WTC11 (cell line): ENCODE measurements at regions not wholly inside any gene's neighbourhood (a gene's known extent, or its start where the extent isn't known, plus 50 kb on each side); places are given as distances from the start of the nearest gene placed in this dataset.

Experiments used
- ATAC-seq: fragments of 200-7000 bp; cut with Tn5 transposase; 2 replicates; pipeline ENCODE4 v1.10.0; 2021; ENCODE audit warnings: mild to moderate bottlenecking, moderate library complexity
- CTCF ChIA-PET: fragments of 300-600 bp; sonication (Branson Sonifier 250); formaldehyde crosslinking; loops from one replicate; lab custom pipeline; 2021; ENCODE audit warnings: antibody characterized with exemption; lab: Charles Lee
- POLR2A ChIA-PET: fragments of 350-600 bp; sonication (Branson Sonifier 250); formaldehyde crosslinking; loops from one replicate; lab custom pipeline; 2021; ENCODE audit warnings: antibody characterized with exemption; lab: Charles Lee
- DNase-seq: peaks from one replicate; pipeline ENCODE4 v3.0.0; 2021; ENCODE audit warnings: low spot score
- H3K27ac Mint-ChIP-seq: 2 replicates; pipeline ENCODE4 v1.8.0; 2021; ENCODE audit warnings: mixed read lengths
- H3K27me3 Mint-ChIP-seq: 2 replicates; pipeline ENCODE4 v1.8.0; 2021; ENCODE audit warnings: low read depth, mild to moderate bottlenecking, moderate library complexity, mixed read lengths
- H3K36me3 Mint-ChIP-seq: 2 replicates; pipeline ENCODE4 v1.8.0; 2021; ENCODE audit warnings: mixed read lengths
- H3K4me1 Mint-ChIP-seq: 2 replicates; pipeline ENCODE4 v1.8.0; 2022; ENCODE audit warnings: mixed read lengths
- H3K4me3 Mint-ChIP-seq: 2 replicates; pipeline ENCODE4 v1.8.0; 2021; ENCODE audit warnings: mild to moderate bottlenecking, moderate library complexity, mixed read lengths
- H3K9me3 Mint-ChIP-seq: 2 replicates; pipeline ENCODE4 v1.8.0; 2021; ENCODE audit warnings: mixed read lengths
- ERG ChIP-seq: fragments of 250-450 bp; sonication (Bioruptor Pico); IDR thresholded peaks from 2 replicates; pipeline ENCODE4 v1.8.0; 2021; ENCODE audit warnings: mild to moderate bottlenecking
- FOXP1 ChIP-seq: sonication (generic); formaldehyde crosslinking; IDR thresholded peaks from 2 replicates; pipeline ENCODE4 v1.8.0; 2022; ENCODE audit warnings: missing genetic modification reagents, mild to moderate bottlenecking, moderate library complexity, borderline replicate concordance
- GABPB1 ChIP-seq: sonication (generic); formaldehyde crosslinking; IDR thresholded peaks from 2 replicates; pipeline ENCODE4 v1.8.1; 2023; ENCODE audit warnings: mild to moderate bottlenecking, missing genetic modification reagents
- IRF2 ChIP-seq: sonication (generic); formaldehyde crosslinking; IDR thresholded peaks from 2 replicates; pipeline ENCODE4 v1.8.0; 2022; ENCODE audit warnings: low read depth, missing genetic modification reagents, borderline replicate concordance
- JUN ChIP-seq: sonication (generic); formaldehyde crosslinking; IDR thresholded peaks from 2 replicates; pipeline ENCODE4 v1.8.0; 2023; ENCODE audit warnings: mild to moderate bottlenecking, missing genetic modification reagents
- MXD4 ChIP-seq: fragments of 250-450 bp; sonication (Bioruptor Pico); IDR thresholded peaks from 2 replicates; pipeline ENCODE4 v1.8.0; 2021; ENCODE audit warnings: mild to moderate bottlenecking, moderate library complexity, borderline replicate concordance
- NFATC4 ChIP-seq: fragments of 250-450 bp; sonication (Bioruptor Pico); IDR thresholded peaks from 2 replicates; pipeline ENCODE4 v1.9.0; 2021; ENCODE audit warnings: mild to moderate bottlenecking
- NR2C2 ChIP-seq: sonication (generic); formaldehyde crosslinking; IDR thresholded peaks from 2 replicates; pipeline ENCODE4 v1.8.0; 2022; ENCODE audit warnings: mild to moderate bottlenecking, missing genetic modification reagents
- NR3C1 ChIP-seq: sonication (generic); formaldehyde crosslinking; conservative IDR thresholded peaks from 2 replicates; pipeline ENCODE4 v1.8.1; 2023; ENCODE audit warnings: low read depth, mild to moderate bottlenecking, missing genetic modification reagents
- TP53 ChIP-seq: sonication (generic); formaldehyde crosslinking; IDR thresholded peaks from 2 replicates; pipeline ENCODE4 v1.8.1; 2023; ENCODE audit warnings: mild to moderate bottlenecking, missing genetic modification reagents
- ZNF138 ChIP-seq: sonication (generic); formaldehyde crosslinking; conservative IDR thresholded peaks from 2 replicates; pipeline ENCODE4 v1.8.1; 2022; ENCODE audit warnings: mild to moderate bottlenecking, moderate library complexity, missing genetic modification reagents
- ZNF317 ChIP-seq: sonication (generic); formaldehyde crosslinking; IDR thresholded peaks from 2 replicates; pipeline ENCODE4 v1.8.1; 2023; ENCODE audit warnings: low read depth, mild to moderate bottlenecking, moderate library complexity, missing genetic modification reagents, borderline replicate concordance
- ZNF396 ChIP-seq: fragments of 250-450 bp; sonication (Bioruptor Pico); IDR thresholded peaks from 2 replicates; pipeline ENCODE4 v1.8.0; 2021; ENCODE audit warnings: mild to moderate bottlenecking, moderate library complexity, borderline replicate concordance
- ZNF671 ChIP-seq: fragments of 250-450 bp; sonication (Bioruptor Pico); IDR thresholded peaks from 2 replicates; pipeline ENCODE4 v1.8.0; 2021; ENCODE audit warnings: mild to moderate bottlenecking
- TF ChIP-seq, protein P1 (sequence below): sonication (generic); formaldehyde crosslinking; IDR thresholded peaks from 2 replicates; pipeline ENCODE4 v1.8.0; 2022; ENCODE audit warnings: missing genetic modification reagents
- TF ChIP-seq, protein P2 (sequence below): sonication (generic); formaldehyde crosslinking; IDR thresholded peaks from 2 replicates; pipeline ENCODE4 v1.8.0; 2023; ENCODE audit warnings: mild to moderate bottlenecking, missing genetic modification reagents
- TF ChIP-seq, protein P3 (sequence below): sonication (generic); formaldehyde crosslinking; IDR thresholded peaks from 2 replicates; pipeline ENCODE4 v1.8.1; 2023; ENCODE audit warnings: mild to moderate bottlenecking, missing genetic modification reagents
- TF ChIP-seq, protein P4 (sequence below): sonication (generic); formaldehyde crosslinking; IDR thresholded peaks from 2 replicates; pipeline ENCODE4 v1.8.1; 2022; ENCODE audit warnings: low read depth, mild to moderate bottlenecking, moderate library complexity, missing genetic modification reagents, borderline replicate concordance

- TF ChIP-seq, protein P1, sequence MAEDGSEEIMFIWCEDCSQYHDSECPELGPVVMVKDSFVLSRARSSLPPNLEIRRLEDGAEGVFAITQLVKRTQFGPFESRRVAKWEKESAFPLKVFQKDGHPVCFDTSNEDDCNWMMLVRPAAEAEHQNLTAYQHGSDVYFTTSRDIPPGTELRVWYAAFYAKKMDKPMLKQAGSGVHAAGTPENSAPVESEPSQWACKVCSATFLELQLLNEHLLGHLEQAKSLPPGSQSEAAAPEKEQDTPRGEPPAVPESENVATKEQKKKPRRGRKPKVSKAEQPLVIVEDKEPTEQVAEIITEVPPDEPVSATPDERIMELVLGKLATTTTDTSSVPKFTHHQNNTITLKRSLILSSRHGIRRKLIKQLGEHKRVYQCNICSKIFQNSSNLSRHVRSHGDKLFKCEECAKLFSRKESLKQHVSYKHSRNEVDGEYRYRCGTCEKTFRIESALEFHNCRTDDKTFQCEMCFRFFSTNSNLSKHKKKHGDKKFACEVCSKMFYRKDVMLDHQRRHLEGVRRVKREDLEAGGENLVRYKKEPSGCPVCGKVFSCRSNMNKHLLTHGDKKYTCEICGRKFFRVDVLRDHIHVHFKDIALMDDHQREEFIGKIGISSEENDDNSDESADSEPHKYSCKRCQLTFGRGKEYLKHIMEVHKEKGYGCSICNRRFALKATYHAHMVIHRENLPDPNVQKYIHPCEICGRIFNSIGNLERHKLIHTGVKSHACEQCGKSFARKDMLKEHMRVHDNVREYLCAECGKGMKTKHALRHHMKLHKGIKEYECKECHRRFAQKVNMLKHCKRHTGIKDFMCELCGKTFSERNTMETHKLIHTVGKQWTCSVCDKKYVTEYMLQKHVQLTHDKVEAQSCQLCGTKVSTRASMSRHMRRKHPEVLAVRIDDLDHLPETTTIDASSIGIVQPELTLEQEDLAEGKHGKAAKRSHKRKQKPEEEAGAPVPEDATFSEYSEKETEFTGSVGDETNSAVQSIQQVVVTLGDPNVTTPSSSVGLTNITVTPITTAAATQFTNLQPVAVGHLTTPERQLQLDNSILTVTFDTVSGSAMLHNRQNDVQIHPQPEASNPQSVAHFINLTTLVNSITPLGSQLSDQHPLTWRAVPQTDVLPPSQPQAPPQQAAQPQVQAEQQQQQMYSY (CRISPR knock-in tag) = no peak
- TF ChIP-seq, protein P2, sequence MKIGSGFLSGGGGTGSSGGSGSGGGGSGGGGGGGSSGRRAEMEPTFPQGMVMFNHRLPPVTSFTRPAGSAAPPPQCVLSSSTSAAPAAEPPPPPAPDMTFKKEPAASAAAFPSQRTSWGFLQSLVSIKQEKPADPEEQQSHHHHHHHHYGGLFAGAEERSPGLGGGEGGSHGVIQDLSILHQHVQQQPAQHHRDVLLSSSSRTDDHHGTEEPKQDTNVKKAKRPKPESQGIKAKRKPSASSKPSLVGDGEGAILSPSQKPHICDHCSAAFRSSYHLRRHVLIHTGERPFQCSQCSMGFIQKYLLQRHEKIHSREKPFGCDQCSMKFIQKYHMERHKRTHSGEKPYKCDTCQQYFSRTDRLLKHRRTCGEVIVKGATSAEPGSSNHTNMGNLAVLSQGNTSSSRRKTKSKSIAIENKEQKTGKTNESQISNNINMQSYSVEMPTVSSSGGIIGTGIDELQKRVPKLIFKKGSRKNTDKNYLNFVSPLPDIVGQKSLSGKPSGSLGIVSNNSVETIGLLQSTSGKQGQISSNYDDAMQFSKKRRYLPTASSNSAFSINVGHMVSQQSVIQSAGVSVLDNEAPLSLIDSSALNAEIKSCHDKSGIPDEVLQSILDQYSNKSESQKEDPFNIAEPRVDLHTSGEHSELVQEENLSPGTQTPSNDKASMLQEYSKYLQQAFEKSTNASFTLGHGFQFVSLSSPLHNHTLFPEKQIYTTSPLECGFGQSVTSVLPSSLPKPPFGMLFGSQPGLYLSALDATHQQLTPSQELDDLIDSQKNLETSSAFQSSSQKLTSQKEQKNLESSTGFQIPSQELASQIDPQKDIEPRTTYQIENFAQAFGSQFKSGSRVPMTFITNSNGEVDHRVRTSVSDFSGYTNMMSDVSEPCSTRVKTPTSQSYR = no peak
- TF ChIP-seq NR3C1 (CRISPR knock-in tag) (no peak), NR2C2 (no peak), GABPB1 (CRISPR knock-in tag) (no peak), FOXP1 (CRISPR knock-in tag) (no peak), ZNF396 (CRISPR knock-in tag) (no peak)
- TF ChIP-seq, protein P3, sequence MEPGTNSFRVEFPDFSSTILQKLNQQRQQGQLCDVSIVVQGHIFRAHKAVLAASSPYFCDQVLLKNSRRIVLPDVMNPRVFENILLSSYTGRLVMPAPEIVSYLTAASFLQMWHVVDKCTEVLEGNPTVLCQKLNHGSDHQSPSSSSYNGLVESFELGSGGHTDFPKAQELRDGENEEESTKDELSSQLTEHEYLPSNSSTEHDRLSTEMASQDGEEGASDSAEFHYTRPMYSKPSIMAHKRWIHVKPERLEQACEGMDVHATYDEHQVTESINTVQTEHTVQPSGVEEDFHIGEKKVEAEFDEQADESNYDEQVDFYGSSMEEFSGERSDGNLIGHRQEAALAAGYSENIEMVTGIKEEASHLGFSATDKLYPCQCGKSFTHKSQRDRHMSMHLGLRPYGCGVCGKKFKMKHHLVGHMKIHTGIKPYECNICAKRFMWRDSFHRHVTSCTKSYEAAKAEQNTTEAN (CRISPR knock-in tag) = no peak
Observed at GRCh38 chr10:47087667-47088066, 176.4 kb downstream of the PTPN20 start (continued).

DNA sequence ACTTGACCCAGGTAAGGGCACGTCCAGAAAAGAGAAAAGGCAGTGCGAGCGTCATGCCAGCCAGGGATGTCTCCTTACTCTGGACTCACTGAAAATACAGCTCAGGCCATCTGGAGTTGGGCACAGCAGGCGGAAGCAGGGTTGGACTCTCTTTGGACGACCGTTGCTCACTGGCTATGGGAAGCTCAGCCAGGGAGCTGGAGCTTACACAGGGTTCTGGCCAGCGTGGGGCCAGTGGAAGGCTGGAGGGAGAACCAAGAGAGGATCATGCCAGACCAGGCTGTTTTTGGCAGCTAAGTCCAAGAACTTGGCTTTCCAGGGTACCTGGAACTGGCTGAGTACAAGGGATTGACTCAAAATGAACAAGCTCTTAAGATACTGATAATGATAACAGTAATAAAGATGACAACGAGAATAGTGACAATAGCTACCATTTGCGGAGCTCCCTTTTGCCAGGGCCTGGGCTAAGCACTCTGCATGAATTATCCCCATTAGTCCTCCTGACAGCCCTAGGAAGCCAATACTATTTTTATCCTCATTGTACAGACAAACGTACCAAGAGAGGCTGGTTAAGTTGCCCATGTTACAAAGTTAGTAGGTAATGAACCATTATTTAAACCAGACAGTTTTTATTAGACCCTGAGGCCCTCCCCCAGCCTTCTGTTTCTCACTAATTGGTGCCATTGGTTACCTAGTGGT, 177.6 kb downstream of the PTPN20 start:
- Mint-ChIP-seq H3K36me3 (no peaks in the 10 kb centered on the region), H3K27me3 (no peaks in the 10 kb centered on the region; the same call in 1 of the 2 replicates), H3K4me3 (no peak overlapping the region), H3K27ac (no peak overlapping the region), H3K9me3 (peaks cover 18% of the 10 kb centered on the region), H3K4me1 (peaks cover 8% of the 10 kb centered on the region)
- ATAC-seq (no peak), DNase-seq (no peak)
- no peak for TF ChIP-seq TP53 (CRISPR knock-in tag)
- TF ChIP-seq, protein P4, sequence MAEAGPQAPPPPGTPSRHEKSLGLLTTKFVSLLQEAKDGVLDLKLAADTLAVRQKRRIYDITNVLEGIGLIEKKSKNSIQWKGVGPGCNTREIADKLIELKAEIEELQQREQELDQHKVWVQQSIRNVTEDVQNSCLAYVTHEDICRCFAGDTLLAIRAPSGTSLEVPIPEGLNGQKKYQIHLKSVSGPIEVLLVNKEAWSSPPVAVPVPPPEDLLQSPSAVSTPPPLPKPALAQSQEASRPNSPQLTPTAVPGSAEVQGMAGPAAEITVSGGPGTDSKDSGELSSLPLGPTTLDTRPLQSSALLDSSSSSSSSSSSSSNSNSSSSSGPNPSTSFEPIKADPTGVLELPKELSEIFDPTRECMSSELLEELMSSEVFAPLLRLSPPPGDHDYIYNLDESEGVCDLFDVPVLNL (CRISPR knock-in tag) = no peak
- ChIA-PET CTCF (interaction anchor here (2.5 kb wide), 1 partner anchor 41 kb away, joined by 6 read pairs; no protein-coding TSS in a partner anchor), POLR2A (no interaction called here)

DNA sequence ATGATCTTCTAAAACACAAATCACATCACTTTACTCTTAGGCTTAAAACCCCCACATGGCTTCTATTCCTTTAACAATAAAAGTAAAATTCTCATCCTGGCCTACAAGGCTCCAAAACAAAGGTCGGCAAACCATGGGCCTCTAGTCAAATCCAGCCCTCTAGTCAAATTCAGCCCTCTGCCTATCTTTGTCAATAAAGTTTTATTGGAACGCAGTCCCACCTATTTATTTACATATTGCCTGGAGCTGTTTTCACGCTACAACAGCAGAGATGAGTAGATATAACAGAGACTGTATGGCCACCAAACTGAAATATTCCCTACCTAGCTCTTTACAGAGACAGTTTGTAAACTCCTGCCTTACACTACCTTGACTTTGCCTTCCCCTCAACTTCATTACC, 178.8 kb downstream of the PTPN20 start:
- DNase-seq (no peak), ATAC-seq (no peak)
- ChIA-PET CTCF (no interaction called here), POLR2A (no interaction called here)
- H3K9me3 Mint-ChIP-seq = peaks cover 30% of the 10 kb centered on the region
- H3K27ac Mint-ChIP-seq = no peak overlapping the region
- H3K4me3 Mint-ChIP-seq = no peak overlapping the region
- no peak for TF ChIP-seq NFATC4 (CRISPR knock-in tag)
- no peak for TF ChIP-seq ZNF671 (CRISPR knock-in tag)
- no peak for TF ChIP-seq ZNF317 (CRISPR knock-in tag)
- TF ChIP-seq IRF2 (CRISPR knock-in tag) = no peak
- no peak for TF ChIP-seq ZNF138 (CRISPR knock-in tag)
- no peak for TF ChIP-seq JUN (CRISPR knock-in tag)
- TF ChIP-seq ERG (CRISPR knock-in tag) = no peak
- TF ChIP-seq MXD4 (CRISPR knock-in tag) = no peak
- peaks cover 8% of the 10 kb centered on the region for H3K4me1 Mint-ChIP-seq
- peaks cover under 1% of the 10 kb centered on the region for H3K27me3 Mint-ChIP-seq
- peaks cover under 1% of the 10 kb centered on the region; the same call in 1 of the 2 replicates for H3K36me3 Mint-ChIP-seq
